ENCODE measurements at regions not wholly inside any gene's neighbourhood (a gene's known extent, or its start where the extent isn't known, plus 50 kb on each side); places are given as distances from the start of the nearest gene placed in this dataset.

DNA sequence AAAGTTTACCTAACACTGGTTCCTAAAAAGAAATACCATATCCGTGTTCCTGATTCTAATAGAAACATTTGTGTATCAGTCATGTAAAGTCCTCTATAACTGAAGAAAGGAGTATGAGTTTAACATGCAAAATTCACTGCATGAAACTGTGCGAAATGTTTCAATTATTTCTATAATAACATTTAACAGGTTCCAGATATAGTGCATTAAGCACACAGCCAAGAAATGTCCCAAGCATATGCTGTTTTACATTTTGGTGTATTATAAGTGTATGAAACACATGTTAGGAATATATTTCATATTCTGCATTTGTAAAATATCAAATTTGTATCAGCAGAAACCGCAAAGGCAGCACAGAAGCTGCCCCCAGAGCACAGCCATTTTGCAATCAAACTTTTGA is 764.9 kb downstream of the KCNJ2 start:
- no peak for TF ChIP-seq ZFX (IDR thresholded peaks at IDR 0.05)
- TF ChIP-seq, protein P1, sequence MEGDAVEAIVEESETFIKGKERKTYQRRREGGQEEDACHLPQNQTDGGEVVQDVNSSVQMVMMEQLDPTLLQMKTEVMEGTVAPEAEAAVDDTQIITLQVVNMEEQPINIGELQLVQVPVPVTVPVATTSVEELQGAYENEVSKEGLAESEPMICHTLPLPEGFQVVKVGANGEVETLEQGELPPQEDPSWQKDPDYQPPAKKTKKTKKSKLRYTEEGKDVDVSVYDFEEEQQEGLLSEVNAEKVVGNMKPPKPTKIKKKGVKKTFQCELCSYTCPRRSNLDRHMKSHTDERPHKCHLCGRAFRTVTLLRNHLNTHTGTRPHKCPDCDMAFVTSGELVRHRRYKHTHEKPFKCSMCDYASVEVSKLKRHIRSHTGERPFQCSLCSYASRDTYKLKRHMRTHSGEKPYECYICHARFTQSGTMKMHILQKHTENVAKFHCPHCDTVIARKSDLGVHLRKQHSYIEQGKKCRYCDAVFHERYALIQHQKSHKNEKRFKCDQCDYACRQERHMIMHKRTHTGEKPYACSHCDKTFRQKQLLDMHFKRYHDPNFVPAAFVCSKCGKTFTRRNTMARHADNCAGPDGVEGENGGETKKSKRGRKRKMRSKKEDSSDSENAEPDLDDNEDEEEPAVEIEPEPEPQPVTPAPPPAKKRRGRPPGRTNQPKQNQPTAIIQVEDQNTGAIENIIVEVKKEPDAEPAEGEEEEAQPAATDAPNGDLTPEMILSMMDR (conservative IDR thresholded peaks at IDR 0.05): no peak
